K562 (cell line): ENCODE measurements at regions not wholly inside any gene's neighbourhood (a gene's known extent, or its start where the extent isn't known, plus 50 kb on each side); places are given as distances from the start of the nearest gene placed in this dataset.

Experiments used
- CCNT2 ChIP-seq: IDR thresholded peaks from 2 replicates; pipeline ENCODE4 v1.6.1; 2011; ENCODE audit warnings: borderline replicate concordance, low read depth, mild to moderate bottlenecking, moderate library complexity, mixed read lengths, low read length; ENCODE audit not compliant: insufficient read length; ENCODE audit errors: extremely low read depth
- ELF2 ChIP-seq: fragments of 250-450 bp; sonication (Bioruptor Pico); IDR thresholded peaks from 2 replicates; pipeline ENCODE4 v1.5.0; 2021; ENCODE audit warnings: mild to moderate bottlenecking
- FOSL1 ChIP-seq: fragments of 200-800 bp; sonication (Bioruptor generic); conservative IDR thresholded peaks from 2 replicates; pipeline ENCODE4 v1.6.1; 2016; ENCODE audit warnings: missing genetic modification characterization, missing compliant biosample characterization
- KLF6 ChIP-seq: fragments of 250-450 bp; sonication (Bioruptor Pico); IDR thresholded peaks from 2 replicates; pipeline ENCODE4 v1.4.0; 2020; ENCODE audit warnings: mild to moderate bottlenecking, moderate library complexity, borderline replicate concordance
- MGA ChIP-seq: fragments of 450-650 bp; IDR thresholded peaks from 2 replicates; pipeline ENCODE4 v1.6.1; 2016; ENCODE audit warnings: mild to moderate bottlenecking, moderate library complexity
- MTA3 ChIP-seq: fragments of 450-650 bp; formaldehyde crosslinking; IDR thresholded peaks from 2 replicates; pipeline ENCODE4 v1.6.1; 2017; ENCODE audit warnings: mild to moderate bottlenecking, borderline replicate concordance
- XRCC4 ChIP-seq: IDR thresholded peaks from one replicate; pipeline ENCODE4 v1.6.1; 2011; ENCODE audit not compliant: insufficient read depth, insufficient read length; ENCODE audit errors: extremely low read depth
- ZNF282 ChIP-seq: sonication (generic); formaldehyde crosslinking; IDR thresholded peaks from 2 replicates; pipeline ENCODE4 v1.8.1; 2023; ENCODE audit warnings: missing genetic modification reagents
- ZNF431 ChIP-seq: sonication (generic); formaldehyde crosslinking; IDR thresholded peaks from 2 replicates; pipeline ENCODE4 v1.8.0; 2022; ENCODE audit warnings: mild to moderate bottlenecking, missing genetic modification reagents
- ZNF707 ChIP-seq: fragments of 250-450 bp; sonication (Bioruptor Pico); conservative IDR thresholded peaks from 2 replicates; pipeline ENCODE4 v1.8.0; 2022; ENCODE audit warnings: inconsistent platforms, mild to moderate bottlenecking, moderate library complexity

GRCh38 chr10:61830846-61831273 is 70.6 kb upstream of the ARID5B start (continued):
- peak; percentile 97 for TF ChIP-seq MGA
- TF ChIP-seq CCNT2 = peak; percentile 60
- no peak for TF ChIP-seq MTA3
- no peak for TF ChIP-seq ZNF282 (CRISPR knock-in tag)
- TF ChIP-seq FOSL1 (tag) = peak; percentile 78
- TF ChIP-seq ELF2 (CRISPR knock-in tag) = no peak
- 0 out of 2 replicates have a peak, but pooled peaks have one; percentile 26 for TF ChIP-seq ZNF707 (CRISPR knock-in tag)
- no peak for TF ChIP-seq XRCC4
- peak; percentile 69; the same call in 1 of the 2 replicates for TF ChIP-seq KLF6 (CRISPR knock-in tag)
- no peak for TF ChIP-seq ZNF431 (CRISPR knock-in tag)
